GM12875 (cell line): ENCODE measurements at regions not wholly inside any gene's neighbourhood (a gene's known extent, or its start where the extent isn't known, plus 50 kb on each side); places are given as distances from the start of the nearest gene placed in this dataset.

Experiments
- H3K4me3 ChIP-seq: one replicate; pipeline ENCODE4 v1.5.1; 2011; ENCODE audit warnings: low read depth, low read length, control low read depth
- TF ChIP-seq, protein P1 (sequence below): IDR thresholded peaks from 2 replicates; pipeline ENCODE4 v1.5.1; 2011; ENCODE audit warnings: low read depth, mild to moderate bottlenecking, control low read depth, inconsistent platforms, low read length, moderate library complexity, borderline replicate concordance; ENCODE audit not compliant: insufficient read depth

DNA sequence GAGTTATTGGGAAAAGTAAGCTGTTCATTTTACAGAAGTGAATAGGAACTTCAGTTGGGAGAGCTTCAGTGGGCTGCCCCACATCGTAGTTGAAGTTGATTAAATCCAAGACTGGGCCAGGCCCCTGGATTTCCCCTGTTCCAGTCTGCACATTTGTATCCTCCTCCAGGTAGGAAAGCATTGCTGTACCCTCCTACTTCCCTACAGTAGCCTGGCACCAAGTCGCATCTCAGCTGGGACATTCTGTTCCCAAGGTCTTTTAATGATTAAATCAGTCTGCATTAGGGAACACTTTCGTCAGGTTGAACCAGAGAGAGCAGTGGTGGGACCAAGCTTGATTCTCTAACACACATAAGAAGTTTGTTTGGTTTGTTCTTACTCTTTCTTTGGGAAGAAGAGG is 165.8 kb upstream of the PPARGC1A start:
- TF ChIP-seq, protein P1, sequence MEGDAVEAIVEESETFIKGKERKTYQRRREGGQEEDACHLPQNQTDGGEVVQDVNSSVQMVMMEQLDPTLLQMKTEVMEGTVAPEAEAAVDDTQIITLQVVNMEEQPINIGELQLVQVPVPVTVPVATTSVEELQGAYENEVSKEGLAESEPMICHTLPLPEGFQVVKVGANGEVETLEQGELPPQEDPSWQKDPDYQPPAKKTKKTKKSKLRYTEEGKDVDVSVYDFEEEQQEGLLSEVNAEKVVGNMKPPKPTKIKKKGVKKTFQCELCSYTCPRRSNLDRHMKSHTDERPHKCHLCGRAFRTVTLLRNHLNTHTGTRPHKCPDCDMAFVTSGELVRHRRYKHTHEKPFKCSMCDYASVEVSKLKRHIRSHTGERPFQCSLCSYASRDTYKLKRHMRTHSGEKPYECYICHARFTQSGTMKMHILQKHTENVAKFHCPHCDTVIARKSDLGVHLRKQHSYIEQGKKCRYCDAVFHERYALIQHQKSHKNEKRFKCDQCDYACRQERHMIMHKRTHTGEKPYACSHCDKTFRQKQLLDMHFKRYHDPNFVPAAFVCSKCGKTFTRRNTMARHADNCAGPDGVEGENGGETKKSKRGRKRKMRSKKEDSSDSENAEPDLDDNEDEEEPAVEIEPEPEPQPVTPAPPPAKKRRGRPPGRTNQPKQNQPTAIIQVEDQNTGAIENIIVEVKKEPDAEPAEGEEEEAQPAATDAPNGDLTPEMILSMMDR, result no peak
- no peak overlapping the region for H3K4me3 ChIP-seq

DNA sequence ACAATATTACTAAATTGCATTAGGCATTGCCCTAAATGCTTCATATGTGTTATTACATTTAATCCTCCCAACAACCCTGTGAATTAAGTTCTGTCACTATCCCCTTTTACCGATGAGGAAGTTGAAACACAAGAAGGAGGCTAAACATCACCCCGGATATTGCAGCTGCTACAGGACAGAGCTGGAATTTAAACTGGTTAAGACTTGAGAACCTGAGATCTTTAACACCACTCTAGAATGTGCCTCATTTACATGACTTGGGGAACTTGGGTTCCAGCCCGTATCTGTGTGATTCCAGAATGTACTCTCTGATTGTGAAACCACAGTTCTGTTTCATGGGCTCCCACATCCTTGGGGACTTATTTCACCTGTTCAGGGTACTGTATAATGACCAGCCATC is 165.1 kb upstream of the PPARGC1A start:
- no peak overlapping the region for H3K4me3 ChIP-seq
- TF ChIP-seq, protein P1, result no peak

DNA sequence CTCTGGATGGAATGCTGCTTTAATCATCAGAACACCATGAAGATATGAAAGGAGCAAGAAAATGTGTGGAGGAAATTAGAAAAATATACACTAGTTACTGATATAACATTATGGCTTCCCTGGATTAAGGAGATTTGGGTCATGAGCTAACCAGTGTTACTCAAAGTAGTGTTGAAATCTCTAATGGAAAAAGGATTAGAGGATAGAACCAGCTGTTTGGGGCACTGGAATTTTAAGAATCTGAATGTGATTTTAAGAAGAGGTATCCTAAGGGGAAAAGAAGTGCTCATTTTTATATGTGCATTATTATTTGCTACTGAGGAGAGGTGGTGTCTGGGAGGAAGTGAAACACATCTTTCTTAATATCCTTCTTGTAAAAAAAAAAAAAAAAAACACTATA is 164.1 kb upstream of the PPARGC1A start:
- H3K4me3 ChIP-seq, result no peak overlapping the region
- TF ChIP-seq, protein P1, result no peak

DNA sequence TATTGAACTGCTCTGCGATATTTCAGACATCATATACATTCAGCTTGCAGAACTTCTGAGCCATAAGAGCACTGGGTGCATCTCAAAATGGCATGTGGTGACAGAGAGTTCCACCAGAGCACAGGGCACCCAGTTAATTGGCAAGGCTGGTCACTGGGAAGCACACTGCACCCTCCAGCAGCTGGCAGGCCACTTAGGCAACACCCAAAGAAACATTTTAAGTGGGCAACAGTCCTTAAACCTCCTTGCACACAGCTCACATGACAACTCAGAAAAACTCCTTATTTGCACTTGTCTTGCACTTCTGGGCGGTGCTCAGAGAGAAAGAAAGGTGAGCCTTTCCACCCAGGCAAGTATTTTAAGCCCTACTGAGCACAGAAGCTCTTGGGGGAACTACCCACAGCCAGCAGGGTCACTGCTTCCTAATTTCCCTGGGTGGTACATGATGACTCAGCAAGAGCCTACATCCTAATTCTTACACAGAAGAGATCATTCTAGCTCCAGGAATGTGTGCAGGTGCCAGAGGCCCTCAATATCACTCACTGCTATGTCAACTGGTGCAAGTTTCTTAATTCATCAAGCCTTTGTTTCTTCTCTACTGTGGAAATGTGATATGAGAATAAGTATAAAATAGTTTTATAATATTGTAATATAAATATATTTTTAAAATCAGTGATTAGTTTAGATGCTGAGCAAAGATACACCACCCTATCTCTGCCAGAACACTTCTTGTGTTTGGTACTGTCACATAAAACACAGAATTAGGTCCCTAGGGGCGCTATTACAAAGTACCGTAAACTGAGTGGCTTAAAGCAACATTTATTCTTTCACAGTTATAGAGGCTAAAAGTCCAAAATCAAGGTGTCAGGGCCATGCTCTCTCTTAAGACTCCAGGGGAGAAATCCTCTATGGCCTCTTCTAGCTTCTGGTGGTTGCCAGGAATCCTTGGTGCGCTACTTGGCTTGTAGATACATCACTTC is 155.1 kb upstream of the PPARGC1A start:
- TF ChIP-seq, protein P1, result no peak
- no peak overlapping the region for H3K4me3 ChIP-seq

DNA sequence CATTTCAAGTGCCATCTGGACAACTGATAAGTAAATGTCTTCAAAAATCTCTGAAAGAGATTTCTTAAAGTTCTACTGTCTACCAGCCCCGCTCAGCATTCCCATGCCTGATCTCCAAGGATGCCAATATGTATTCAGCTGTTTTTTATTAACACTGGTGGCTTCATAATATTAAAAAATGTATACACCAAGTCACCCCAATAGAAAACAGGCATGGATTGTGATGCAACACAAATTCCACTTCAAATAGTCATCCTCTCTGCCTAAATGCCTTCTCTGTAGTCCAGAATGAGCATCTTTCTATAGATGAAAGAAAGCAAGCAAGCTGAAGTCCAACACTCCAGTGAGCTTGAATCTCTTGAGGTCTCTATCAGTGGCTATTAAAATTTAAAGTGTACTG is 152.2 kb upstream of the PPARGC1A start:
- H3K4me3 ChIP-seq, result no peak overlapping the region
- TF ChIP-seq, protein P1, result no peak

DNA sequence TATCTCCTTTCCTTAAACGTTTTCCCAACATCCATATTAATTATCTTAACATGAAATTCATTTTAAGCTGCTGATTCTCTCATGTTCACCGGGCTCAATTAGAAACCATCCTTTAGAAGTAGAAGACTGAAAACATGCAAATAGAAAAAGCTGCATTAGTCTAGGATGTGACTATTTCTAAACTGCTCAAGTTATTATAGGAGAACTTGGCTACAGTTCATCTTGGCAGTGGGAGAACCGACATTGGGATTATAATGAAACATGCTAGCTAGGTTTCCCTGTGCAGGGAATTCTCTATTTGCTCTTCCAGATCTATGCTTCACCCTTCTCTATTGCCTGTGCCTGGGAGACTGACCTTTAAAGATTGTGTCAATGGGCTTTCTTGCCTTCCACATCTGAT is 151.0 kb upstream of the PPARGC1A start:
- H3K4me3 ChIP-seq, result no peak overlapping the region
- TF ChIP-seq, protein P1, result no peak

DNA sequence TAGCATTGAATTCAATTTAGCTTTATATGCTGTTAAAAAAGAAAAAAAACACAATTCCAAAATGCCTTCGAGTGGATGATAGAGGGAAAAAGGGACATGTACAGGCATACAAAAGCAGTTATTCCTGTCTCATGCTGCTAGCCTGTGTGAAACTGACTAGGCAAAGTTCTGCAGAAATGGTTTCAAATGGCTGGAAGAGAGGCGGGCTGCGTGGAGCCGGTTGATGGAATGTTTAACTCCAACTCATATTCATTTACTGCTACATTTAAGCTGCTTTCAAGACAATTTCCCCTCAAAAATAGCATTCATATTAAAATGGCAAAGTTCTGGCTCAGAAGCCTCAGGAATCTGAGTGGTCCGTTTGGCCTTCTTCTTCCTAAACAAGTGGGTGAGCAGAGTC is 143.8 kb upstream of the PPARGC1A start:
- TF ChIP-seq, protein P1, result no peak
- H3K4me3 ChIP-seq, result no peak overlapping the region
